GM18868 (cell line): ENCODE measurements at regions not wholly inside any gene's neighbourhood (a gene's known extent, or its start where the extent isn't known, plus 50 kb on each side); places are given as distances from the start of the nearest gene placed in this dataset.
"Not testable (repeated sequence)": the region's sequence is repeated elsewhere in the genome, so short reads cannot be mapped to it uniquely, and the experiment has no call there.

Experiments used
- ATAC-seq: cut with Tn5 transposase; IDR thresholded peaks from one replicate; pipeline ENCODE4 v1.9.1; 2021; ENCODE audit warnings: mild to moderate bottlenecking, moderate library complexity; ENCODE audit not compliant: unreplicated experiment

GRCh38 chr2:16415861-16416260, 249.8 kb downstream of the CYRIA start:
- ATAC-seq = not testable (repeated sequence)

GRCh38 chr2:16413947-16414346, 251.7 kb downstream of the CYRIA start:
- ATAC-seq = no peak

- no peak for ATAC-seq
Measured at GRCh38 chr2:16413285-16413684, 252.3 kb downstream of the CYRIA start.

GRCh38 chr2:16412321-16413030, 253.2 kb downstream of the CYRIA start:
- ATAC-seq = no peak

- ATAC-seq = no peak
Measured at GRCh38 chr2:16411788-16412187, 253.8 kb downstream of the CYRIA start.

- no peak for ATAC-seq
Measured at GRCh38 chr2:16409849-16410248, 255.8 kb downstream of the CYRIA start.

GRCh38 chr2:16409006-16409390, 256.6 kb downstream of the CYRIA start:
- ATAC-seq = no peak

GRCh38 chr2:16408331-16409005, 257.2 kb downstream of the CYRIA start:
- ATAC-seq = no peak

- ATAC-seq = no peak
Measured at GRCh38 chr2:16407358-16407757, 258.3 kb downstream of the CYRIA start.

- ATAC-seq = no peak
Measured at GRCh38 chr2:16406496-16407289, 258.9 kb downstream of the CYRIA start.

- ATAC-seq = no peak
Measured at GRCh38 chr2:16405551-16405950, 260.1 kb downstream of the CYRIA start.

- no peak for ATAC-seq
Measured at GRCh38 chr2:16404551-16405300, 260.9 kb downstream of the CYRIA start.

- ATAC-seq = no peak
Measured at GRCh38 chr2:16404146-16404545, 261.5 kb downstream of the CYRIA start.

- ATAC-seq = no peak
Measured at GRCh38 chr2:16402891-16403290, 262.7 kb downstream of the CYRIA start.

- no peak for ATAC-seq
Measured at GRCh38 chr2:16401761-16402300, 263.8 kb downstream of the CYRIA start.

- ATAC-seq = no peak
Measured at GRCh38 chr2:16400127-16400623, 265.5 kb downstream of the CYRIA start.

GRCh38 chr2:16398486-16399043, 267.1 kb downstream of the CYRIA start:
- ATAC-seq = no peak

GRCh38 chr2:16397681-16398475, 267.8 kb downstream of the CYRIA start:
- no peak for ATAC-seq

GRCh38 chr2:16396986-16397385, 268.6 kb downstream of the CYRIA start:
- no peak for ATAC-seq
